Nephron progenitor cell (in vitro differentiated cells): ENCODE measurements at regions not wholly inside any gene's neighbourhood (a gene's known extent, or its start where the extent isn't known, plus 50 kb on each side); places are given as distances from the start of the nearest gene placed in this dataset.
A peak's percentile ranks its signal among the peaks of the same experiment; 100 is the strongest.

Experiments
- DNase-seq: peaks from one replicate; pipeline ENCODE4 v3.0.0; 2021
- H3K27ac Mint-ChIP-seq: 2 replicates; pipeline ENCODE4 v1.8.0; 2021; ENCODE audit warnings: mild to moderate bottlenecking, moderate library complexity, mixed read lengths
- H3K27me3 Mint-ChIP-seq: 2 replicates; pipeline ENCODE4 v1.8.0; 2021; ENCODE audit warnings: mild to moderate bottlenecking, low read depth, mixed read lengths; ENCODE audit not compliant: poor library complexity
- H3K36me3 Mint-ChIP-seq: 2 replicates; pipeline ENCODE4 v1.8.0; 2021; ENCODE audit warnings: low read depth, mixed read lengths
- H3K4me1 Mint-ChIP-seq: 2 replicates; pipeline ENCODE4 v1.8.0; 2021; ENCODE audit warnings: mixed read lengths
- H3K4me3 Mint-ChIP-seq: 2 replicates; pipeline ENCODE4 v1.8.0; 2021; ENCODE audit warnings: mild to moderate bottlenecking, moderate library complexity, mixed read lengths
- H3K9me3 Mint-ChIP-seq: 2 replicates; pipeline ENCODE4 v1.8.0; 2021; ENCODE audit warnings: mild to moderate bottlenecking, moderate library complexity, mixed read lengths
- TF ChIP-seq, protein P1 (sequence below): fragments of 200-600 bp; sonication (generic); IDR thresholded peaks from 2 replicates; pipeline ENCODE4 v1.5.0; 2021; ENCODE audit warnings: antibody characterized with exemption

DNA sequence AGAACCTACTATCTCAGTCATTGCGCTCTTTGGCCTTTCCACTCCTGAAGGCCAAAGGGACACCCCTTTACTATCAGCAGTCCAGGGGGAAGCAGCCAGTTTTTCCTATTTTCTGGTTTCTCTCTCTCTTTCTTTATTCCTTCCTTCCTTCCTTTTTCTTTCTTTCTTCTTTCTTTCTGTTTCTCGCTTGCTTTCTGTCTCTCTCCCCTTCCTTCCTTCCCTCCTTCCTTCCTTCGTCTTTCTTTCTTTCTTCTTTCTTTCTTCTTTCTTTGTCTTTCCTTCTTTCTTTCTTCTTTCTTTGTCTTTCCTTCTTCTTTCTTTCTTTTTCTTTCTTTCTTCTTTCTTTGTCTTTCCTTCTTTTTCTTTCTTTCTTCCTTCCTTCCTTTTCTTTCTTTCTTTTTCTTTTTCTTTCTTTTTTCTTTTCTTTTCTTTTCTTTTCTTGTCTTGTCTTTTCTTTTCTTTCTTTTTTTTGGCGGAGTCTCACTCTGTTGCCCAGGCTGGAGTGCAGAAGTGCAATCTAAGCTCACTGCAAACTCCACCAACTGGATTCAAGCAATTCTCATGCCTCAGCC is 64.9 kb upstream of the OTX2 start:
- Mint-ChIP-seq H3K4me1 (peaks cover 5% of the 10 kb centered on the region), H3K27ac (no peak overlapping the region), H3K27me3 (peaks cover 10% of the 10 kb centered on the region), H3K4me3 (no peak overlapping the region), H3K36me3 (no peaks in the 10 kb centered on the region), H3K9me3 (no peaks in the 10 kb centered on the region)
- TF ChIP-seq, protein P1, sequence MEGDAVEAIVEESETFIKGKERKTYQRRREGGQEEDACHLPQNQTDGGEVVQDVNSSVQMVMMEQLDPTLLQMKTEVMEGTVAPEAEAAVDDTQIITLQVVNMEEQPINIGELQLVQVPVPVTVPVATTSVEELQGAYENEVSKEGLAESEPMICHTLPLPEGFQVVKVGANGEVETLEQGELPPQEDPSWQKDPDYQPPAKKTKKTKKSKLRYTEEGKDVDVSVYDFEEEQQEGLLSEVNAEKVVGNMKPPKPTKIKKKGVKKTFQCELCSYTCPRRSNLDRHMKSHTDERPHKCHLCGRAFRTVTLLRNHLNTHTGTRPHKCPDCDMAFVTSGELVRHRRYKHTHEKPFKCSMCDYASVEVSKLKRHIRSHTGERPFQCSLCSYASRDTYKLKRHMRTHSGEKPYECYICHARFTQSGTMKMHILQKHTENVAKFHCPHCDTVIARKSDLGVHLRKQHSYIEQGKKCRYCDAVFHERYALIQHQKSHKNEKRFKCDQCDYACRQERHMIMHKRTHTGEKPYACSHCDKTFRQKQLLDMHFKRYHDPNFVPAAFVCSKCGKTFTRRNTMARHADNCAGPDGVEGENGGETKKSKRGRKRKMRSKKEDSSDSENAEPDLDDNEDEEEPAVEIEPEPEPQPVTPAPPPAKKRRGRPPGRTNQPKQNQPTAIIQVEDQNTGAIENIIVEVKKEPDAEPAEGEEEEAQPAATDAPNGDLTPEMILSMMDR = no peak
- DNase-seq = no peak

DNA sequence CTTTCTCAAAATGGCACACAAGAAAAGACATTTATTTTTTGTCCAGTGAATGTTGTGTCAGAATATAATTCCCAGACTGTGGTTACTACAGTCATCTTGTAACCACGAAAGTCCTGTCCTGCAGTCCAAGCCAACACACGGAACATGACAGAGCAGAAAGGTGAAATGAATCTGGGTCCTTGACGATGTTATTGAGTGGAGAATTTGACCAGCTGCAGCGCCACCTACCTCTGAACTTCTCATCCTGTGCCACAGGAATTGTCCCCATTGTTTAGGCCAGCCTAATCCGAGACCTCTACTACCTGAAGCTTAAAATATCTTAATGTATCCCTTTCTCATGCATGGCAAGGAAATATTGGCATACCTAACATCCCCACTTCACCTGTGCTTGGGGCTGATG is 64.1 kb upstream of the OTX2 start:
- Mint-ChIP-seq H3K9me3 (no peaks in the 10 kb centered on the region), H3K27me3 (peaks cover 18% of the 10 kb centered on the region), H3K4me1 (peaks cover 5% of the 10 kb centered on the region), H3K4me3 (no peak overlapping the region), H3K27ac (no peak overlapping the region), H3K36me3 (no peaks in the 10 kb centered on the region)
- peak; percentile 8 for DNase-seq
- TF ChIP-seq, protein P1 = peak; percentile 35

DNA sequence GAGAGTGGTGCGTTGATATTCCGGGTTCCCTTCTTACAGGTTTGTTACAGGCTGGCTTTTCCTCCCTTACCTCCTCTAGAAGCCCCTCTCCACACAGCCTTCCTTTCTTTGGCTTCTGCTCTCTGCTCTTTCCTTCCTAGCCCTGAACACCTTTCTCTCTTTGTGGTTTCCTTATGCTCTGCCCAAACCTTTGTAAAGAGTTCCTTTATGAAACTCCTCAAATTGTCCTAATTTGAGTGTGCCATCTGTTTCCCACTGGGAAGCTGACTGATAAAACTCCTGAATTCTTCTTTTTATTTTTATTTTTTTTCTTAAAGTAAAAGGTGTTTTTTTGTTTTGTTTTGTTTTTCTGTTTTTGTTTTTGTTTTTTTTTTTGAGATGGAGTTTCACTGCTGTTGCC is 60.1 kb upstream of the OTX2 start:
- Mint-ChIP-seq H3K36me3 (no peaks in the 10 kb centered on the region), H3K4me3 (no peak overlapping the region), H3K27ac (no peak overlapping the region), H3K9me3 (no peaks in the 10 kb centered on the region), H3K27me3 (peaks cover 32% of the 10 kb centered on the region), H3K4me1 (no peaks in the 10 kb centered on the region)
- no peak for DNase-seq
- TF ChIP-seq, protein P1 = no peak

DNA sequence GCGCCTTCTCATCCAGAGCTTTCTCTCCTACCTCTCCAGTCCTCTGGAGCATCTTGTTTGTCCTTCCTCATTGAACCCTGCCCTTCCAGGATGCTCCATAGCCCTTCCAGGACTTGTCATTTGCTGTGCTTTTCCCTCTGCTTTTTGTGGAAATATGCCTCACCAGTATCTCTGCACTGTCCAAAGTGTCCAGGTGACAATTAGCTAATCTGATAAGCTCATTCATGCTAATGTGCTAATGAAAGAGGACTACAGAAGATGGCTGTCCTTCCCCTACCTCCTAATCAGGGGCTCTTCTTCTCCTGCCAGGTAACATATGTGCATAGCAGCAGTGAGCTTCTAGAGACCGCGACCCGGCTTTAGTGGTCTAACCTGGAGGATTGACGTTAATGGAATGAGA is 58.4 kb upstream of the OTX2 start:
- TF ChIP-seq, protein P1 = no peak
- no peak overlapping the region for H3K4me3 Mint-ChIP-seq
- DNase-seq = no peak

DNA sequence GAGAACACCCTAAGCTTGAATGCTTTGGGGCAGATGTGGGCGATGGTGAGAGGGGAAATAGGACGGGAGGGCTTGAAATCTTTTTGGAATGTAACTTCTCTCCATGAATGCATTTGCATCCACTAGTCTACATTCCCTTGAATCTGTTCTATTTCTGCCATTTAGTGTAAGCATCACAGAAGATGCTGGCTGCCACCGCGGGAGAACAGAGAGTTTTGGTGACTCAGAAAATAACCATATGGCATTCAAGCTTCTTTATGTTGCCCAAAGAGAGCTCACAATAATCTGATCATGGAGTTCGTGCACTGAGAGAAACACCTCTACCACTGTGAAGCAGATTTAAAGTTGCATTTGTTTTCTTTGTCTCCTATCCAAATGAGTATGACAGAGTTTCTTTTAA is 52.6 kb upstream of the OTX2 start:
- no peak overlapping the region for H3K27ac Mint-ChIP-seq
- no peaks in the 10 kb centered on the region for H3K4me1 Mint-ChIP-seq
- no peak overlapping the region for H3K4me3 Mint-ChIP-seq
- H3K9me3 Mint-ChIP-seq = no peaks in the 10 kb centered on the region
- TF ChIP-seq, protein P1 = no peak
- H3K36me3 Mint-ChIP-seq = no peaks in the 10 kb centered on the region
- peaks cover 69% of the 10 kb centered on the region for H3K27me3 Mint-ChIP-seq
- no peak for DNase-seq

More for the DNA sequence above, 58.4 kb upstream of the OTX2 start:
- no peaks in the 10 kb centered on the region for H3K9me3 Mint-ChIP-seq
- no peaks in the 10 kb centered on the region for H3K36me3 Mint-ChIP-seq
- no peaks in the 10 kb centered on the region for H3K4me1 Mint-ChIP-seq
- peaks cover 37% of the 10 kb centered on the region for H3K27me3 Mint-ChIP-seq
- H3K27ac Mint-ChIP-seq = no peak overlapping the region

DNA sequence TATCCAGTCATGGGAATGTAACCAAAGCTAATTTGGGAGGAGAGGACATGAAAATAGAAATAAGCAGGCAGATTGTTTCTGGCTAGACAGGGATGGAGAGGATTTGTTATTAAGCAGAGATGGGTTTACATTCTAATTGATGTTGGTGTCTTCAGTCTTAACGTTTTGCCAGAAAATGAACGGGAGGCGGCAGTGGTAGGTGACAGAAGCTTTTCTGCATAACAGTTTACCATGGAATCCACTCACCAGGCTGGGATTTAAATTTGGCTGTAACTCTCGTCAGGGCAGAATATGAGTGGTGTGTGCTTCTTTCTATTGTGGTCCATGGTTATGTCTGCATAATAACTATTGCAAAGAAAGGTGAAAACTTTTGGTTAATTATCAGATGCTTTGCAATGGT is 50.2 kb upstream of the OTX2 start:
- Mint-ChIP-seq H3K4me3 (no peak overlapping the region), H3K36me3 (no peaks in the 10 kb centered on the region), H3K27ac (no peak overlapping the region), H3K9me3 (no peaks in the 10 kb centered on the region), H3K27me3 (peaks cover 88% of the 10 kb centered on the region), H3K4me1 (peaks cover 12% of the 10 kb centered on the region)
- DNase-seq = no peak
- TF ChIP-seq, protein P1 = no peak
